ENCODE measurements at regions not wholly inside any gene's neighbourhood (a gene's known extent, or its start where the extent isn't known, plus 50 kb on each side); places are given as distances from the start of the nearest gene placed in this dataset.
"Not testable (repeated sequence)": the region's sequence is repeated elsewhere in the genome, so short reads cannot be mapped to it uniquely, and the experiment has no call there.

DNA sequence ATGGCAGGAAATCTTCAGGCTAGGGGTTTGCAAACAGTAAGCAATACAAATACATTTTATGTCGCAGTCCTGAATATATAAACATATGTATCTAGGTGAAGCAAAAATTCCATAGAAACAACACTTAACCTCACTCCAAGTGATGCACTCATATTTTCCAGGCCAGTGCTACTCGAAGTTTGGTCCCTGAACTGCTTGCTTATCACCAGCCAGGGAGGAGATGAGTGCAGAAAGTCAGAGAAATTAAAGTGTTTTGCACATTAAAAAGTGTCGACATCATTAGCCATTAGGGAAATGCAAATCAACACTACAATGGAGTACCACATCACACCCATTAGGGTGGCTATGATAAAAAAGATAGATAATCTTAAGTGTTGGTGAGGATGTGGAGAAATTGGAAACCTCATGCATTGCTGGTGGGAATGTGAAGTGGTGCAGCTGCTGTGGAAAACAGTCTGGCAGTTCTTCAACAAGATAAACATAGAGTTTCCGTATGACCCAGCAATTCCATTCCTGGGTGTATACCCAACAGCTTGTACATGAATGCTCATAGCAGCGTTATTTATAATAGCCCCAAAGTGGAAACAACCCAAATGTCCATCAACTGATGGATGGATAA is 70.5 kb upstream of the CSF1 start:
- no peak for DNase-seq
- 87 to 89% methylated on average over 5 of the region's 5 CpGs for WGBS, 2 donors
- no peaks in the 10 kb centered on the region for H3K4me1 ChIP-seq

DNA sequence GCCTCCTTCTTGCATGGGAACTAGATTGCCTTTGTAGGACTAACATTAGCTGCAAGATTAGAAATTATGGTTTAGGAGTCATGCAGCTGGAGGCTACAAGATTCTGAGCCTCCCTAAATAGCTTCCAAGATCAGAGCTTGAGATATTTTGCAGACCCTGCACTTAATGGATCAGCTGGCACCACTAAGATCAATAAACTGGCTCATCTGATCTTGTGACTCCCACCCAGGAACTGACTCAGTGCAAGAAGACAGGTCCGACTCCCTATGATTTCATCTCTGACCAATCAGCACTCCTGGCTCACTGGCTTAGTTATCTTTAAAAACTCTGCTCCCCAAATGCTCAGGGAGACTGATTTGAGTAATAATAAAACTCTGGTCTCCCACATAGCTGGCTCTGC is 71.4 kb upstream of the CSF1 start:
- H3K27ac ChIP-seq; H3K4me1 ChIP-seq; H3K27me3 ChIP-seq; H3K36me3 ChIP-seq (ENCODE audit: low read depth, missing control alignments); H3K9me3 ChIP-seq; H3K4me3 ChIP-seq; intact Hi-C loops (cut with DNase I; ENCODE audit: low total_unique reads); DNase-seq: not testable (repeated sequence)
- WGBS, 2 donors: 92 to 100% methylated on average over 1 of the region's 1 CpG

More for the DNA sequence above, 70.5 kb upstream of the CSF1 start:
- Histone ChIP-seq H3K27me3 (no peaks in the 10 kb centered on the region), H3K4me3 (no peak overlapping the region), H3K27ac (no peak overlapping the region), H3K9me3 (no peaks in the 10 kb centered on the region), H3K36me3 (ENCODE audit: low read depth, missing control alignments) (no peaks in the 10 kb centered on the region)
- intact Hi-C loops (cut with DNase I; ENCODE audit: low total_unique reads): no loop called here
- no peak for TF ChIP-seq POLR2A (IDR thresholded peaks at IDR 0.05)
- TF ChIP-seq, protein P1, sequence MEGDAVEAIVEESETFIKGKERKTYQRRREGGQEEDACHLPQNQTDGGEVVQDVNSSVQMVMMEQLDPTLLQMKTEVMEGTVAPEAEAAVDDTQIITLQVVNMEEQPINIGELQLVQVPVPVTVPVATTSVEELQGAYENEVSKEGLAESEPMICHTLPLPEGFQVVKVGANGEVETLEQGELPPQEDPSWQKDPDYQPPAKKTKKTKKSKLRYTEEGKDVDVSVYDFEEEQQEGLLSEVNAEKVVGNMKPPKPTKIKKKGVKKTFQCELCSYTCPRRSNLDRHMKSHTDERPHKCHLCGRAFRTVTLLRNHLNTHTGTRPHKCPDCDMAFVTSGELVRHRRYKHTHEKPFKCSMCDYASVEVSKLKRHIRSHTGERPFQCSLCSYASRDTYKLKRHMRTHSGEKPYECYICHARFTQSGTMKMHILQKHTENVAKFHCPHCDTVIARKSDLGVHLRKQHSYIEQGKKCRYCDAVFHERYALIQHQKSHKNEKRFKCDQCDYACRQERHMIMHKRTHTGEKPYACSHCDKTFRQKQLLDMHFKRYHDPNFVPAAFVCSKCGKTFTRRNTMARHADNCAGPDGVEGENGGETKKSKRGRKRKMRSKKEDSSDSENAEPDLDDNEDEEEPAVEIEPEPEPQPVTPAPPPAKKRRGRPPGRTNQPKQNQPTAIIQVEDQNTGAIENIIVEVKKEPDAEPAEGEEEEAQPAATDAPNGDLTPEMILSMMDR (IDR thresholded peaks at IDR 0.05): no peak

DNA sequence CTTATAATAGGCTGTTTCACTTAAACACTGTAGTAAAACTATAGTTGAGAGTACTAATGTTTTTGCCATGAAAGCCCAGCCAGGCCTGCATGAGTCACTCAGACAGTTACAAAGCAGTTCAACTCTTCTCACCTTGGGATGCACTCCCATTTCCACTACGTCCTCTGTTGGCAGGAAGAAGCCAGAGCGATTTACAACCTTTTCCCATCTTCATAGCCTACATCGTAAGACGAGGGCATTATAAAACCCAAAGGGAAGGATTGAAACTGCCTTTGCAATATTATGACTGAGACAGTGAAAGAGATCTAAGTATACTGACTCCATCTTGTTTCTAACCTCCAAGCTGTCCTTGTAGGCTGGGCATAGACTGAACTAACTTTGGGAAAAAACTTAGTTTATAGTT is 71.8 kb upstream of the CSF1 start:
- Histone ChIP-seq H3K9me3 (no peaks in the 10 kb centered on the region), H3K4me1 (no peaks in the 10 kb centered on the region), H3K27ac (no peak overlapping the region), H3K27me3 (no peaks in the 10 kb centered on the region), H3K4me3 (no peak overlapping the region), H3K36me3 (ENCODE audit: low read depth, missing control alignments) (no peaks in the 10 kb centered on the region)
- intact Hi-C loops (cut with DNase I; ENCODE audit: low total_unique reads): no loop called here
- 68 to 80% methylated on average over 4 of the region's 4 CpGs for whole genome bisulfite sequencing, 2 donors
- TF ChIP-seq POLR2A (IDR thresholded peaks at IDR 0.05): no peak
- TF ChIP-seq, protein P1 (IDR thresholded peaks at IDR 0.05): no peak
- DNase-seq: no peak

DNA sequence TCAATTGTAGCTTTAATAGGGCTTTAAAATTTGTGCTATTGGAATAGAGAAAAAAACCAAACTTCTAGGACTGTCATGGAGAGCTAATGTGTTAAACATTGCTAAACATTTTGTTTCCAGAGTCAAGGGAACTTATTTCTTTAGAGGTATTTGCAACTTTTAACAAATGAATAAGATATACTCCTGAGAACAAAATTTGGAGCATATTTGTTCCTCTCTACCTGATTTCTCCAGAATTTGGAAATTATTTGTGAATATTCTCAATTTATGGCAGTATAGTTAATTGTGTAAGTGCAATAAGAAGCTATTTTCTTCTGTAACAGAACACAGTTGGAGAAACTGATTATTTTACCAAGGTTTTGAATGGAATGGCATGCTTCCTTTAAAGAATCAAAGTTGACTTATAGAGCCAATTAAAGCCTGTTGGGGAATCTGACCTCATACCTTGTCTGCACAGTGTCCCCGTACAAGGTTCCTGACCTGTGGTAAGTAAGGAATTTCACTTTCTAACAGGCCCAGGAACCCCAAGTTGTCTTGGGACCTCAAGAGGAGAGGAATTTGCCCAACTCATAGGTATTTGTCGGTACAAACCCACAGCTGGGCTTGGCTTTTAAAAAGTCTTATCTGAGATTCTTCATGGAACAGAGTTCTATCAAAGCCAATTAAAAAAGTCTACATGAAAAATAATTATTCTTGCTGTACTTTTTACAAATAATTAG is 72.6 kb upstream of the CSF1 start:
- no peak overlapping the region for H3K4me3 ChIP-seq
- intact Hi-C loops (cut with DNase I; ENCODE audit: low total_unique reads): no loop called here
- DNase-seq: no peak
- H3K27me3 ChIP-seq: no peaks in the 10 kb centered on the region
- H3K9me3 ChIP-seq: no peaks in the 10 kb centered on the region
- 82 to 86% methylated on average over 2 of the region's 2 CpGs for WGBS, 2 donors
- no peaks in the 10 kb centered on the region for H3K4me1 ChIP-seq
- TF ChIP-seq, protein P1 (IDR thresholded peaks at IDR 0.05): no peak
- no peak for TF ChIP-seq POLR2A (IDR thresholded peaks at IDR 0.05)
- no peak overlapping the region for H3K27ac ChIP-seq
- no peaks in the 10 kb centered on the region for H3K36me3 ChIP-seq (ENCODE audit: low read depth, missing control alignments)

DNA sequence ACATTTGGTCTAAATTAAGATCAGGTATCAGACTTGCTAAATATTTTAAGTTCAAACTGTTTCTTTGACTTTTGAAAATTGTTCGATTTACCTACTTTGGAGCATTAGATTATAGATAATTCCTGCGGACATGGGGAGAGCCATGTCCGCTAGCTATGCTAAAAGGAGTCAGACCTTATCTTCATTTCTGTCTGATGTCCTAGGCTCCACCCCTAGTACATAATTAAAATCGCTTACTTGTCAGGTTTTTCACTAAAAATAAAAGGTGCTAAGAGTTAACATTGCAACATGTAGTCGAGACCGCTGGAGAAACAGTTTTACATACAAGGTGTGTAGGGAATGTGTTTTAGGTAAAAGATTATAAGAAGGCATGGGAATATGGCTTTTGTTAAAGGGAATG is 71.9 kb upstream of the EPS8L3 start:
- H3K27ac ChIP-seq; DNase-seq; H3K27me3 ChIP-seq; intact Hi-C loops (cut with DNase I; ENCODE audit: low total_unique reads); H3K9me3 ChIP-seq; H3K4me3 ChIP-seq; H3K36me3 ChIP-seq (ENCODE audit: low read depth, missing control alignments); H3K4me1 ChIP-seq: not testable (repeated sequence)
- WGBS, 2 donors: 94% methylated on average over 6 of the region's 6 CpGs

DNA sequence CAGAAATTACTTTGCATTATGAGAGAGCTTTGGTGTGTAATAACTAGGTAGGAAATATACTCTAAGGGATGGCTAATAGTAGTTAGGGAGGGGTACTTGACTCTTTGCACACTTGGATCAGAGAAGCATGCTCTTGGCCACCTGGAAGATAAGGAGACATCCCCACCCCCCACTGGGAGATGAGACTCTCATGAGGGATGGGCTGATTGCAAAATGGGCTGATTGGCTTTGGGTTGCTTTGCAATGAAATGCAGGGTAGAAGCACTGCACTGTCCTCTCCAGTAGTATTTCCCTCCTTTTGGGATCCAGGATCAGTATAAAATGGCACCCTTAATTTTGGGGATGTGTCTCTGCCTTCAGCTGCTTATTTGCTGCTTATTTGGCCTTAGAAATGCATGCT is 71.2 kb upstream of the EPS8L3 start:
- Histone ChIP-seq H3K9me3 (no peaks in the 10 kb centered on the region), H3K27ac (no peak overlapping the region), H3K4me3 (no peak overlapping the region), H3K27me3 (no peaks in the 10 kb centered on the region), H3K36me3 (ENCODE audit: low read depth, missing control alignments) (no peaks in the 10 kb centered on the region), H3K4me1 (no peaks in the 10 kb centered on the region)
- no peak for DNase-seq
- no peak for TF ChIP-seq POLR2A (IDR thresholded peaks at IDR 0.05)
- intact Hi-C loops (cut with DNase I; ENCODE audit: low total_unique reads): no loop called here
